ENCODE measurements at regions not wholly inside any gene's neighbourhood (a gene's known extent, or its start where the extent isn't known, plus 50 kb on each side); places are given as distances from the start of the nearest gene placed in this dataset.

- Mint-ChIP-seq H3K4me1 (peaks cover 5% of the 10 kb centered on the region; the same call in 1 of the 2 replicates), H3K36me3 (no peaks in the 10 kb centered on the region), H3K4me3 (no peak overlapping the region), H3K27ac (no peak overlapping the region), H3K9me3 (peaks cover 9% of the 10 kb centered on the region), H3K27me3 (ENCODE audit: low read depth) (peaks cover 3% of the 10 kb centered on the region; the same call in 1 of the 2 replicates)
- no peak for DNase-seq (ENCODE audit: low spot score)
- TF ChIP-seq, protein P1, sequence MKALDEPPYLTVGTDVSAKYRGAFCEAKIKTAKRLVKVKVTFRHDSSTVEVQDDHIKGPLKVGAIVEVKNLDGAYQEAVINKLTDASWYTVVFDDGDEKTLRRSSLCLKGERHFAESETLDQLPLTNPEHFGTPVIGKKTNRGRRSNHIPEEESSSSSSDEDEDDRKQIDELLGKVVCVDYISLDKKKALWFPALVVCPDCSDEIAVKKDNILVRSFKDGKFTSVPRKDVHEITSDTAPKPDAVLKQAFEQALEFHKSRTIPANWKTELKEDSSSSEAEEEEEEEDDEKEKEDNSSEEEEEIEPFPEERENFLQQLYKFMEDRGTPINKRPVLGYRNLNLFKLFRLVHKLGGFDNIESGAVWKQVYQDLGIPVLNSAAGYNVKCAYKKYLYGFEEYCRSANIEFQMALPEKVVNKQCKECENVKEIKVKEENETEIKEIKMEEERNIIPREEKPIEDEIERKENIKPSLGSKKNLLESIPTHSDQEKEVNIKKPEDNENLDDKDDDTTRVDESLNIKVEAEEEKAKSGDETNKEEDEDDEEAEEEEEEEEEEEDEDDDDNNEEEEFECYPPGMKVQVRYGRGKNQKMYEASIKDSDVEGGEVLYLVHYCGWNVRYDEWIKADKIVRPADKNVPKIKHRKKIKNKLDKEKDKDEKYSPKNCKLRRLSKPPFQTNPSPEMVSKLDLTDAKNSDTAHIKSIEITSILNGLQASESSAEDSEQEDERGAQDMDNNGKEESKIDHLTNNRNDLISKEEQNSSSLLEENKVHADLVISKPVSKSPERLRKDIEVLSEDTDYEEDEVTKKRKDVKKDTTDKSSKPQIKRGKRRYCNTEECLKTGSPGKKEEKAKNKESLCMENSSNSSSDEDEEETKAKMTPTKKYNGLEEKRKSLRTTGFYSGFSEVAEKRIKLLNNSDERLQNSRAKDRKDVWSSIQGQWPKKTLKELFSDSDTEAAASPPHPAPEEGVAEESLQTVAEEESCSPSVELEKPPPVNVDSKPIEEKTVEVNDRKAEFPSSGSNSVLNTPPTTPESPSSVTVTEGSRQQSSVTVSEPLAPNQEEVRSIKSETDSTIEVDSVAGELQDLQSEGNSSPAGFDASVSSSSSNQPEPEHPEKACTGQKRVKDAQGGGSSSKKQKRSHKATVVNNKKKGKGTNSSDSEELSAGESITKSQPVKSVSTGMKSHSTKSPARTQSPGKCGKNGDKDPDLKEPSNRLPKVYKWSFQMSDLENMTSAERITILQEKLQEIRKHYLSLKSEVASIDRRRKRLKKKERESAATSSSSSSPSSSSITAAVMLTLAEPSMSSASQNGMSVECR (CRISPR knock-in tag; IDR thresholded peaks at IDR 0.05; ENCODE audit: borderline replicate concordance): no peak
- no peak for TF ChIP-seq SOX15 (CRISPR knock-in tag; IDR thresholded peaks at IDR 0.05)
- TF ChIP-seq HMGA2 (CRISPR knock-in tag; IDR thresholded peaks at IDR 0.05): no peak
- TF ChIP-seq ZBTB21 (CRISPR knock-in tag; IDR thresholded peaks at IDR 0.05; ENCODE audit: borderline replicate concordance): no peak
- TF ChIP-seq USF1 (CRISPR knock-in tag; IDR thresholded peaks at IDR 0.05): no peak
- no peak for TF ChIP-seq MXD4 (CRISPR knock-in tag; IDR thresholded peaks at IDR 0.05; ENCODE audit: borderline replicate concordance)
- no peak for TF ChIP-seq ZNF317 (CRISPR knock-in tag; IDR thresholded peaks at IDR 0.05; ENCODE audit: borderline replicate concordance, low read depth)
- TF ChIP-seq, protein P2, sequence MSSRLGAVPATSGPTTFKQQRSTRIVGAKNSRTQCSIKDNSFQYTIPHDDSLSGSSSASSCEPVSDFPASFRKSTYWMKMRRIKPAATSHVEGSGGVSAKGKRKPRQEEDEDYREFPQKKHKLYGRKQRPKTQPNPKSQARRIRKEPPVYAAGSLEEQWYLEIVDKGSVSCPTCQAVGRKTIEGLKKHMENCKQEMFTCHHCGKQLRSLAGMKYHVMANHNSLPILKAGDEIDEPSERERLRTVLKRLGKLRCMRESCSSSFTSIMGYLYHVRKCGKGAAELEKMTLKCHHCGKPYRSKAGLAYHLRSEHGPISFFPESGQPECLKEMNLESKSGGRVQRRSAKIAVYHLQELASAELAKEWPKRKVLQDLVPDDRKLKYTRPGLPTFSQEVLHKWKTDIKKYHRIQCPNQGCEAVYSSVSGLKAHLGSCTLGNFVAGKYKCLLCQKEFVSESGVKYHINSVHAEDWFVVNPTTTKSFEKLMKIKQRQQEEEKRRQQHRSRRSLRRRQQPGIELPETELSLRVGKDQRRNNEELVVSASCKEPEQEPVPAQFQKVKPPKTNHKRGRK (CRISPR knock-in tag; IDR thresholded peaks at IDR 0.05; ENCODE audit: borderline replicate concordance): no peak
- TF ChIP-seq FOXK1 (CRISPR knock-in tag; IDR thresholded peaks at IDR 0.05): no peak
- TF ChIP-seq EMX1 (CRISPR knock-in tag; IDR thresholded peaks at IDR 0.05): no peak
- no peak for TF ChIP-seq ZNF671 (CRISPR knock-in tag; IDR thresholded peaks at IDR 0.05)
- TF ChIP-seq, protein P3, sequence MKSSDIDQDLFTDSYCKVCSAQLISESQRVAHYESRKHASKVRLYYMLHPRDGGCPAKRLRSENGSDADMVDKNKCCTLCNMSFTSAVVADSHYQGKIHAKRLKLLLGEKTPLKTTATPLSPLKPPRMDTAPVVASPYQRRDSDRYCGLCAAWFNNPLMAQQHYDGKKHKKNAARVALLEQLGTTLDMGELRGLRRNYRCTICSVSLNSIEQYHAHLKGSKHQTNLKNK (CRISPR knock-in tag; IDR thresholded peaks at IDR 0.05): no peak
- TF ChIP-seq, protein P4, sequence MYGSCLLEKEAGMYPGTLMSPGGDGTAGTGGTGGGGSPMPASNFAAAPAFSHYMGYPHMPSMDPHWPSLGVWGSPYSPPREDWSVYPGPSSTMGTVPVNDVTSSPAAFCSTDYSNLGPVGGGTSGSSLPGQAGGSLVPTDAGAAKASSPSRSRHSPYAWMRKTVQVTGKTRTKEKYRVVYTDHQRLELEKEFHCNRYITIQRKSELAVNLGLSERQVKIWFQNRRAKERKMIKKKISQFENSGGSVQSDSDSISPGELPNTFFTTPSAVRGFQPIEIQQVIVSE (CRISPR knock-in tag; IDR thresholded peaks at IDR 0.05; ENCODE audit: borderline replicate concordance): no peak
- TF ChIP-seq GABPB1 (CRISPR knock-in tag; IDR thresholded peaks at IDR 0.05): no peak
- TF ChIP-seq CREM (CRISPR knock-in tag; IDR thresholded peaks at IDR 0.05): no peak
- TF ChIP-seq FOXP4 (CRISPR knock-in tag; IDR thresholded peaks at IDR 0.05): no peak
- TF ChIP-seq ESRRA (CRISPR knock-in tag; IDR thresholded peaks at IDR 0.05; ENCODE audit: borderline replicate concordance): no peak
- no peak for TF ChIP-seq PRRX2 (CRISPR knock-in tag; IDR thresholded peaks at IDR 0.05)
- TF ChIP-seq TCF7 (CRISPR knock-in tag; IDR thresholded peaks at IDR 0.05; ENCODE audit: low read depth): no peak
- no peak for TF ChIP-seq RORB (CRISPR knock-in tag; IDR thresholded peaks at IDR 0.05)
- no peak for ATAC-seq
- ChIA-PET CTCF (no interaction called here), POLR2A (no interaction called here)
These were observed 157.5 kb downstream of the SCP2D1 start for GRCh38 chr20:18971121-18971520.

All from WTC11 (cell line).